H1 (cell line): ENCODE measurements at regions not wholly inside any gene's neighbourhood (a gene's known extent, or its start where the extent isn't known, plus 50 kb on each side); places are given as distances from the start of the nearest gene placed in this dataset.

Source experiments
- CTCF ChIA-PET: fragments of 300-600 bp; sonication (Branson Sonifier 250); formaldehyde crosslinking; loops from one replicate; lab custom pipeline; 2021; ENCODE audit not compliant: partially characterized antibody; lab: Charles Lee
- POLR2A ChIA-PET: fragments of 300-600 bp; sonication (Branson Sonifier 250); formaldehyde crosslinking; loops from one replicate; lab custom pipeline; 2021; ENCODE audit warnings: inconsistent platforms; ENCODE audit not compliant: partially characterized antibody; lab: Charles Lee
- DNase-seq, 2 experiments: peaks; one replicate each; pipeline versions ENCODE4 v3.0.0 to v3.0.0-alpha.2; 2010 to 2022; ENCODE audit warnings: low spot score in 2 of 2, low read depth in 1 of 2, mixed read lengths in 1 of 2
- FAIRE-seq: peaks from 2 replicates; lab custom pipeline; 2011; peaks lifted over from hg19 to GRCh38; lab: Jason Lieb, UNC
- H2AFZ ChIP-seq: 2 replicates; pipeline ENCODE4 v1.8.1; 2012; ENCODE audit warnings: low read length, inconsistent platforms
- H2AK5ac ChIP-seq: 2 replicates; pipeline ENCODE4 v1.6.1; 2013; ENCODE audit warnings: low read depth, low read length
- H2BK120ac ChIP-seq: replicated peaks from 2 replicates; pipeline ENCODE3; 2013; ENCODE audit warnings: low read depth, low read length, inconsistent platforms
- H2BK12ac ChIP-seq: 2 replicates; pipeline ENCODE4 v1.6.1; 2013; ENCODE audit warnings: low read depth, low read length
- H2BK15ac ChIP-seq: 2 replicates; pipeline ENCODE4 v1.6.1; 2013; ENCODE audit warnings: low read length
- H2BK20ac ChIP-seq: 2 replicates; pipeline ENCODE4 v1.6.1; 2013; ENCODE audit warnings: low read length
- H2BK5ac ChIP-seq: 2 replicates; pipeline ENCODE4 v1.6.1; 2013; ENCODE audit warnings: low read depth, low read length
- H3K14ac ChIP-seq: 2 replicates; pipeline ENCODE4 v1.6.1; 2013; ENCODE audit warnings: inconsistent platforms; ENCODE audit not compliant: insufficient read length
- H3K18ac ChIP-seq: 2 replicates; pipeline ENCODE4 v1.6.1; 2013; ENCODE audit warnings: low read length; ENCODE audit errors: extremely low read depth
- H3K23ac ChIP-seq: 2 replicates; pipeline ENCODE4 v1.6.1; 2013; ENCODE audit warnings: inconsistent platforms; ENCODE audit not compliant: insufficient read length
- H3K23me2 ChIP-seq: 2 replicates; pipeline ENCODE4 v1.6.1; 2013; ENCODE audit warnings: low read depth, low read length
- H3K27ac ChIP-seq: 2 replicates; pipeline ENCODE4 v1.6.1; 2011; ENCODE audit warnings: low read depth, low read length, inconsistent platforms
- H3K27me3 ChIP-seq, 4 experiments: replicated peaks in 1 of 4; 1 replicate in 1 of 4; 2 replicates in 3 of 4; pipeline versions ENCODE4 v1.6.1 to v1.8.1; 2011 to 2013; ENCODE audit warnings: low read length in 3 of 4, mild to moderate bottlenecking in 3 of 4, inconsistent platforms in 2 of 4, mixed read lengths in 2 of 4, moderate library complexity in 1 of 4; ENCODE audit not compliant: control insufficient read depth in 3 of 4, insufficient read depth in 3 of 4; ENCODE audit errors: extremely low read depth in 1 of 4
- H3K36me3 ChIP-seq, 4 experiments: 2 replicates each; pipeline versions ENCODE4 v1.6.1 to v1.8.1; 2011 to 2013; ENCODE audit warnings: mild to moderate bottlenecking in 4 of 4, low read length in 3 of 4, moderate library complexity in 2 of 4, control low read depth in 1 of 4, inconsistent platforms in 1 of 4; ENCODE audit not compliant: insufficient read depth in 4 of 4, control insufficient read depth in 2 of 4
- H3K4ac ChIP-seq: replicated peaks from 2 replicates; pipeline ENCODE3; 2013; ENCODE audit warnings: low read length, low read depth, mixed read lengths, inconsistent platforms; ENCODE audit not compliant: insufficient read length
- H3K4me1 ChIP-seq, 4 experiments: replicated peaks in 1 of 4; 1 replicate in 1 of 4; 2 replicates in 3 of 4; pipeline versions ENCODE4 v1.6.1 to v1.8.1; 2011 to 2013; ENCODE audit warnings: low read length in 3 of 4, inconsistent platforms in 2 of 4, mixed read lengths in 1 of 4; ENCODE audit not compliant: insufficient read depth in 4 of 4, control insufficient read depth in 3 of 4
- H3K4me2 ChIP-seq, 2 experiments: 2 replicates each; pipeline versions ENCODE4 v1.6.1 to v1.8.1; 2011 to 2013; ENCODE audit warnings: low read depth in 2 of 2, low read length in 2 of 2, control low read depth in 1 of 2, inconsistent platforms in 1 of 2, mild to moderate bottlenecking in 1 of 2; ENCODE audit not compliant: insufficient read depth in 1 of 2
- H3K4me3 ChIP-seq, 4 experiments: fragments of 200-600, 300-600 bp in 1 of 4; sonication (generic), shearing (Covaris generic), sonication (Bioruptor Twin) in 1 of 4; 2 replicates each; pipeline versions ENCODE4 v1.5.1 to v1.8.1; 2011 to 2016; ENCODE audit warnings: low read length in 4 of 4, low read depth in 3 of 4, control low read depth in 2 of 4, inconsistent platforms in 2 of 4, mild to moderate bottlenecking in 2 of 4, mixed read lengths in 1 of 4, moderate library complexity in 1 of 4; ENCODE audit not compliant: insufficient read depth in 2 of 4; ENCODE audit errors: extremely low read depth in 1 of 4
- H3K56ac ChIP-seq: replicated peaks from 2 replicates; pipeline ENCODE3; 2013; ENCODE audit warnings: low read depth, mild to moderate bottlenecking, mixed read lengths, low read length, inconsistent platforms; ENCODE audit not compliant: insufficient read length
- H3K79me1 ChIP-seq: 2 replicates; pipeline ENCODE4 v1.6.1; 2013; ENCODE audit warnings: low read depth, low read length, control low read depth
- H3K79me2 ChIP-seq, 2 experiments: 2 replicates each; pipeline versions ENCODE4 v1.6.1 to v1.8.1; 2012 to 2013; ENCODE audit warnings: low read length in 2 of 2, mild to moderate bottlenecking in 2 of 2, inconsistent platforms in 1 of 2; ENCODE audit not compliant: insufficient read depth in 2 of 2, control insufficient read depth in 1 of 2
- H3K9ac ChIP-seq, 4 experiments: replicated peaks in 1 of 4; 1 replicate in 1 of 4; 2 replicates in 3 of 4; pipeline versions ENCODE4 v1.6.1 to v1.8.1; 2011 to 2013; ENCODE audit warnings: low read depth in 3 of 4, low read length in 3 of 4, control low read depth in 2 of 4, mild to moderate bottlenecking in 2 of 4, moderate library complexity in 2 of 4, inconsistent platforms in 1 of 4; ENCODE audit errors: extremely low read depth in 1 of 4
- H3K9me3 ChIP-seq, 2 experiments: 2 replicates each; pipeline versions ENCODE4 v1.6.1 to v1.8.1; 2012 to 2013; ENCODE audit warnings: mild to moderate bottlenecking in 2 of 2, moderate library complexity in 2 of 2, control low read depth in 1 of 2, inconsistent platforms in 1 of 2, low read depth in 1 of 2, low read length in 1 of 2, mixed read lengths in 1 of 2; ENCODE audit not compliant: insufficient read depth in 2 of 2
- H4K20me1 ChIP-seq, 2 experiments: replicated peaks in 1 of 2; 2 replicates each; pipeline versions ENCODE3 to v1.8.1; 2011 to 2013; ENCODE audit warnings: inconsistent platforms in 2 of 2, low read length in 2 of 2, mild to moderate bottlenecking in 1 of 2; ENCODE audit not compliant: insufficient read depth in 2 of 2, control insufficient read depth in 1 of 2
- H4K5ac ChIP-seq: 2 replicates; pipeline ENCODE4 v1.6.1; 2013; ENCODE audit warnings: low read length, low read depth, mixed read lengths, inconsistent platforms; ENCODE audit not compliant: insufficient read length
- H4K8ac ChIP-seq: 2 replicates; pipeline ENCODE4 v1.8.0; 2013; ENCODE audit warnings: mild to moderate bottlenecking, moderate library complexity, low read length, inconsistent platforms; ENCODE audit not compliant: insufficient read depth; ENCODE audit errors: extremely low read depth
- H4K91ac ChIP-seq: replicated peaks from 2 replicates; pipeline ENCODE3; 2013; ENCODE audit warnings: low read length, mixed read lengths, inconsistent platforms; ENCODE audit not compliant: insufficient read length
- BCL11A ChIP-seq, 2 experiments: IDR thresholded peaks; one replicate each; pipeline ENCODE4 v1.6.1; 2011; ENCODE audit warnings: low read depth in 2 of 2, low read length in 2 of 2, mild to moderate bottlenecking in 2 of 2
- CHD2 ChIP-seq: IDR thresholded peaks from 2 replicates; pipeline ENCODE4 v1.6.1; 2012; ENCODE audit warnings: low read length, improper control_type of control experiment
- HDAC2 ChIP-seq, 2 experiments: fragments of 300-600 bp in 1 of 2; sonication (generic) in 1 of 2; IDR thresholded peaks; 2 replicates each; pipeline ENCODE4 v1.6.1; 2011 to 2012; ENCODE audit warnings: low read depth in 2 of 2, low read length in 2 of 2, mild to moderate bottlenecking in 2 of 2, moderate library complexity in 2 of 2, borderline replicate concordance in 1 of 2, inconsistent platforms in 1 of 2
- HDAC6 ChIP-seq: IDR thresholded peaks from one replicate; pipeline ENCODE4 v1.7.1; 2012; ENCODE audit warnings: low read depth, mild to moderate bottlenecking, inconsistent platforms, low read length, moderate library complexity
- KDM4A ChIP-seq: IDR thresholded peaks from one replicate; pipeline ENCODE4 v1.7.1; 2012; ENCODE audit warnings: low read depth, mild to moderate bottlenecking, moderate library complexity, low read length, inconsistent platforms; ENCODE audit not compliant: severe bottlenecking
- NANOG ChIP-seq: IDR thresholded peaks from 2 replicates; pipeline ENCODE4 v1.6.1; 2011; ENCODE audit warnings: low read length, low read depth, mild to moderate bottlenecking, inconsistent platforms; ENCODE audit not compliant: insufficient read depth, poor library complexity, severe bottlenecking
- RAD21 ChIP-seq, 2 experiments: IDR thresholded peaks in 1 of 2; conservative IDR thresholded peaks in 1 of 2; 2 replicates each; pipeline ENCODE4 v1.6.1; 2011; ENCODE audit warnings: low read depth in 2 of 2, low read length in 2 of 2, improper control_type of control experiment in 1 of 2, inconsistent platforms in 1 of 2, mild to moderate bottlenecking in 1 of 2, moderate library complexity in 1 of 2
- SUZ12 ChIP-seq: fragments of 200-600 bp; sonication (generic); IDR thresholded peaks from 2 replicates; pipeline ENCODE4 v1.6.1; 2012; ENCODE audit warnings: mild to moderate bottlenecking, inconsistent platforms, low read length, moderate library complexity, mixed read lengths
- TAF1 ChIP-seq: IDR thresholded peaks from 2 replicates; pipeline ENCODE4 v1.6.1; 2011; ENCODE audit warnings: mild to moderate bottlenecking, low read depth, low read length
- YY1 ChIP-seq: IDR thresholded peaks from 2 replicates; pipeline ENCODE4 v1.6.1; 2011; ENCODE audit warnings: low read depth, mild to moderate bottlenecking, low read length
- WGBS, 2 experiments: shearing (Covaris generic) in 1 of 2; methylation state at CpG; one replicate each; pipeline versions ENCODE4 v1.1.6 to v1.1.7; 2013 to 2015; ENCODE audit warnings: low lambda C conversion rate in 2 of 2, mixed read lengths in 2 of 2, inconsistent platforms in 1 of 2, low coverage in 1 of 2, missing lambda C conversion rate in 1 of 2; ENCODE audit not compliant: insufficient replicate concordance in 2 of 2, insufficient coverage in 1 of 2, insufficient read length in 1 of 2; ENCODE audit errors: extremely low coverage in 1 of 2, missing lambda C conversion rate in 1 of 2; 5-methylcytosine and 5-hydroxymethylcytosine counted together

- Histone ChIP-seq H2BK120ac (no peak overlapping the region), H4K20me1 (no peaks in the 10 kb centered on the region), H3K9me3 (no peaks in the 10 kb centered on the region), H3K4me2 (no peak overlapping the region), H3K36me3 (no peaks in the 10 kb centered on the region), H2BK15ac (no peak overlapping the region), H3K79me2 (no peaks in the 10 kb centered on the region), H3K56ac (no peak overlapping the region), H2BK20ac (no peak overlapping the region), H3K18ac (no peak overlapping the region), H2AFZ (no peak overlapping the region), H3K27me3 (no peaks in the 10 kb centered on the region), H2BK12ac (no peak overlapping the region), H3K79me1 (no peaks in the 10 kb centered on the region), H4K91ac (no peak overlapping the region), H3K4ac (no peak overlapping the region), H4K8ac (no peak overlapping the region), H3K27ac (no peak overlapping the region), H2BK5ac (no peak overlapping the region), H3K9ac (no peak overlapping the region), H3K4me3 (no peak overlapping the region), H3K23me2 (no peaks in the 10 kb centered on the region), H4K5ac (no peak overlapping the region), H3K23ac (no peak overlapping the region), H3K4me1 (no peaks in the 10 kb centered on the region), H2AK5ac (no peak overlapping the region), H3K14ac (no peak overlapping the region)
- TF ChIP-seq TAF1 (no peak), YY1 (no peak), NANOG (no peak), CHD2 (no peak), RAD21 (IDR thresholded peaks at IDR 0.05 in 1 of 2, conservative IDR thresholded peaks at IDR 0.05 in 1 of 2; ENCODE audit: low read depth in 2 of 2, low read length in 2 of 2) (no peak), HDAC2 (IDR thresholded peaks at IDR 0.05; ENCODE audit: borderline replicate concordance in 1 of 2, low read depth in 2 of 2, low read length in 2 of 2) (no peak), HDAC6 (no peak), KDM4A (no peak), SUZ12 (no peak), BCL11A (IDR thresholded peaks at IDR 0.05; ENCODE audit: low read depth in 2 of 2, low read length in 2 of 2) (no peak)
- DNase-seq (no peak), FAIRE-seq (no peak)
- WGBS, 2 experiments: 90% methylated on average over 2 of the region's 2 CpGs; no CpG with 5 or more reads in 1 of the 2 experiments
- POLR2A ChIA-PET: no interaction called here
- CTCF ChIA-PET: no interaction called here
Measured at GRCh38 chr1:192057766-192058165, 100.5 kb upstream of the RGS18 start.
